Vagina (tissue), 2 donors: ENCODE measurements at regions not wholly inside any gene's neighbourhood (a gene's known extent, or its start where the extent isn't known, plus 50 kb on each side); places are given as distances from the start of the nearest gene placed in this dataset.

Experiments used
- DNase-seq, 2 donors: peaks; one replicate each; pipeline ENCODE4 v3.0.0-alpha.2; 2017; ENCODE audit errors: extremely low spot score in 2 of 2
- H3K27ac ChIP-seq: fragments of 200-600 bp; sonication (generic); one replicate; pipeline ENCODE4 v1.5.1; 2019
- H3K27me3 ChIP-seq: fragments of 200-600 bp; sonication (generic); one replicate; pipeline ENCODE4 v1.5.1; 2019
- H3K36me3 ChIP-seq, 2 donors: fragments of 200-600 bp; sonication (generic); one replicate each; pipeline ENCODE4 v1.5.1; 2017 to 2019
- H3K4me1 ChIP-seq: fragments of 200-600 bp; sonication (generic); one replicate; pipeline ENCODE4 v1.5.1; 2019
- H3K4me3 ChIP-seq, 2 donors: fragments of 200-600 bp; sonication (generic); 1 replicate in 1 of 2; 2 replicates in 1 of 2; pipeline ENCODE4 v1.5.1; 2016 to 2019
- H3K9me3 ChIP-seq: fragments of 200-600 bp; sonication (generic); one replicate; pipeline ENCODE4 v1.5.1; 2019
- POLR2A ChIP-seq, 2 donors: fragments of 450-650 bp; IDR thresholded peaks; one replicate each; pipeline ENCODE4 v1.6.1; 2017; ENCODE audit warnings: antibody characterized with exemption in 2 of 2, mild to moderate bottlenecking in 2 of 2, moderate library complexity in 2 of 2
- POLR2AphosphoS5 ChIP-seq, 2 donors: sonication (generic); formaldehyde crosslinking; IDR thresholded peaks; one replicate each; pipeline ENCODE4 v1.9.0; 2017; ENCODE audit warnings: antibody characterized with exemption in 2 of 2, mild to moderate bottlenecking in 2 of 2, low read depth in 1 of 2; ENCODE audit not compliant: insufficient read depth in 1 of 2
- intact Hi-C: fragments of 100-400 bp; cut with DNase I; formaldehyde crosslinking; loops from one replicate; pipeline ENCODE4 v1.15.1; 2023
- TF ChIP-seq, protein P1 (sequence below), 3 experiments: fragments of 450-650 bp in 2 of 3; fragments of 200-600 bp in 1 of 3; sonication (generic) in 1 of 3; IDR thresholded peaks; one replicate each; pipeline ENCODE4 v1.5.1; 2017 to 2019; ENCODE audit warnings: antibody characterized with exemption in 3 of 3, mild to moderate bottlenecking in 2 of 3, moderate library complexity in 2 of 3

DNA sequence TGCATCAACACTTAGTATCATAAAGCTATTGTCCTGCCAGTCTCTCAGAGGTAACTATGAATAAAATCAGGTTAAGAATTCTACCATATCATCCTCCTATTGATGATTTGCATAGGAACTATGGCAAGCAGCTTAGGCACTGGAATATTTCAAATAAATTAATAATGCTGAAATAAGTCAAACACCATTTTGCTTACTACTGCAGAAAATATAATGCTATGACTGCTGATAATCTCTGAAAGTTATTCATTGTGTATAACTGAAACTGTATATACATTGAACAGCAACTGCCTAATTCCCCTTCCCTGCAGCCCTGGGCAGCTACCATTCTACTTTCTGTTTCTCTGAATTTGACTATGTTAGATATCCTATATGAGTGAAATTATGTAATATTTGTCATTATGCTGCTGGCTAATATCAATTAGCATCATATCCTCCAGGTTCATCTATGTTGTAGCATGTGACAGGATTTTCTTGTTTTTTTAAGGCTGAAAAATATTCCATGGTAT is 318.8 kb upstream of the SGCG start:
- no peak overlapping the region for H3K4me3 ChIP-seq
- no peaks in the 10 kb centered on the region for H3K9me3 ChIP-seq
- TF ChIP-seq POLR2AphosphoS5 (IDR thresholded peaks at IDR 0.05; ENCODE audit: insufficient read depth in 1 of 2, low read depth in 1 of 2) (no peak), POLR2A (IDR thresholded peaks at IDR 0.05) (no peak)
- TF ChIP-seq, protein P1, sequence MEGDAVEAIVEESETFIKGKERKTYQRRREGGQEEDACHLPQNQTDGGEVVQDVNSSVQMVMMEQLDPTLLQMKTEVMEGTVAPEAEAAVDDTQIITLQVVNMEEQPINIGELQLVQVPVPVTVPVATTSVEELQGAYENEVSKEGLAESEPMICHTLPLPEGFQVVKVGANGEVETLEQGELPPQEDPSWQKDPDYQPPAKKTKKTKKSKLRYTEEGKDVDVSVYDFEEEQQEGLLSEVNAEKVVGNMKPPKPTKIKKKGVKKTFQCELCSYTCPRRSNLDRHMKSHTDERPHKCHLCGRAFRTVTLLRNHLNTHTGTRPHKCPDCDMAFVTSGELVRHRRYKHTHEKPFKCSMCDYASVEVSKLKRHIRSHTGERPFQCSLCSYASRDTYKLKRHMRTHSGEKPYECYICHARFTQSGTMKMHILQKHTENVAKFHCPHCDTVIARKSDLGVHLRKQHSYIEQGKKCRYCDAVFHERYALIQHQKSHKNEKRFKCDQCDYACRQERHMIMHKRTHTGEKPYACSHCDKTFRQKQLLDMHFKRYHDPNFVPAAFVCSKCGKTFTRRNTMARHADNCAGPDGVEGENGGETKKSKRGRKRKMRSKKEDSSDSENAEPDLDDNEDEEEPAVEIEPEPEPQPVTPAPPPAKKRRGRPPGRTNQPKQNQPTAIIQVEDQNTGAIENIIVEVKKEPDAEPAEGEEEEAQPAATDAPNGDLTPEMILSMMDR (IDR thresholded peaks at IDR 0.05), result no peak
- intact Hi-C loops, result no loop called here
- H3K27me3 ChIP-seq, result no peaks in the 10 kb centered on the region
- no peak for DNase-seq
- H3K36me3 ChIP-seq, result no peaks in the 10 kb centered on the region
- H3K27ac ChIP-seq, result no peak overlapping the region
- H3K4me1 ChIP-seq, result no peaks in the 10 kb centered on the region

DNA sequence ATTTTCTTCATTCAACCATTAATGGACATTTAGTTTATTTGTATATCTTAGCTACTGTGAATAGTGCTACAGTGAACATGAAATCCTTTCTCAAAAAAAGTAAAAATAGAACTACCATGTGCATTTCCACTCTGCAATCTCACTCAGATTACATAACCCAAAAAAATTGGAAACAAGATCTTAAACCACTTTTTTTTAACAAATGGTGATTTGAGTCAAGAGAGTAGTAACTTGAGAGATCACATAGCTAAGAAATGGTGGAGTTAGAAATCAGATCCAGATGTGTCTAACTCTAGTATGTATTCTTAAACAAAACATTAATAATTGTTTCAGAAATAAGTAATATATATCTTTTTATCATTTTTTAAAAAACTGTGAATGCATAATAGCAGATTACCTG is 318.3 kb upstream of the SGCG start:
- H3K27ac ChIP-seq, result no peak overlapping the region
- H3K36me3 ChIP-seq, result no peaks in the 10 kb centered on the region
- no peaks in the 10 kb centered on the region for H3K9me3 ChIP-seq
- no peak for TF ChIP-seq POLR2AphosphoS5 (IDR thresholded peaks at IDR 0.05; ENCODE audit: insufficient read depth in 1 of 2, low read depth in 1 of 2)
- TF ChIP-seq, protein P1 (IDR thresholded peaks at IDR 0.05), result no peak
- TF ChIP-seq POLR2A (IDR thresholded peaks at IDR 0.05), result no peak
- DNase-seq, result no peak
- no peaks in the 10 kb centered on the region for H3K27me3 ChIP-seq
- intact Hi-C loops, result no loop called here
- no peaks in the 10 kb centered on the region for H3K4me1 ChIP-seq
- no peak overlapping the region for H3K4me3 ChIP-seq

DNA sequence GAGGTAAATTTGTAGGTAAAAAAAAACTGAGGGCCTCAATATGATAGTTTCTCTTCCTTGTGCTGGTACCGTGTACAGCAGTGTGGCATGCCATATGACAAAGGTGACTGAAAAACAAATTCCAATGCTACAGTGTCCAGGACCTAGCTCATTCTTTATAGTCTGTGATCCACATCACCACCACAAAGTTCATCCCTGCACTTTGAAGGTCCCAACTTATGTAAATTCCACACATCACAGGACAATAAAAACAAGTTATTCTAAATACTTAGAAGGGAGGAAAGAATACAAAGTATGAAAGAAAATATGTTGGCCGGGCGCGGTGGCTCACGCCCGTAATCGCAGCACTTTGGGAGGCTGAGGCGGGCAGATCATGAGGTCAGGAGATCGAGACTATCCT is 314.6 kb upstream of the SGCG start:
- intact Hi-C loops, result no loop called here
- DNase-seq, result no peak
- Histone ChIP-seq H3K36me3 (no peaks in the 10 kb centered on the region), H3K4me1 (no peaks in the 10 kb centered on the region), H3K27me3 (no peaks in the 10 kb centered on the region), H3K4me3 (no peak overlapping the region), H3K27ac (no peak overlapping the region), H3K9me3 (no peaks in the 10 kb centered on the region)
- TF ChIP-seq POLR2AphosphoS5 (IDR thresholded peaks at IDR 0.05; ENCODE audit: insufficient read depth in 1 of 2, low read depth in 1 of 2) (no peak), POLR2A (IDR thresholded peaks at IDR 0.05) (no peak)
- TF ChIP-seq, protein P1 (IDR thresholded peaks at IDR 0.05), result no peak

DNA sequence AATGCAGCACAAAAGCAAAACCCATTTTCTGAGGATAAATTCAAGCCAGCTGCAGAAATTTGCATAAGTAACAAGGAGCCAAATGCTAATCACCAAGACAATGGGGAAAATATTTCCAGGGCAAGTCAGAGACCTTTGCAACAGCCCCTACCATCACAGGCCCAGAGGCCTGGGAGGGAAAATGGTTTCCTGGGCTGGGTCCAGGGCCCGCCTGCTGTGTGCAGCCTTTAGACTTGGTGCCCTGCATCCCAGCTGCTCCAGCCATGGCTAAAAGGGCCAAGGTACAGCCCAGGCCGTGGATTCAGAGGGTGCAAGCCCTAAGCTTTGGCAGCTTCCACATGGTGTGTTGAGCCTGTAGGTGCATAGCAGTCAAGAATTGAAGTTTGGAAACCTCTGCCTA is 309.5 kb upstream of the SGCG start:
- H3K27ac ChIP-seq, result no peak overlapping the region
- no peaks in the 10 kb centered on the region for H3K27me3 ChIP-seq
- no peaks in the 10 kb centered on the region for H3K4me1 ChIP-seq
- TF ChIP-seq, protein P1 (IDR thresholded peaks at IDR 0.05), result no peak
- TF ChIP-seq POLR2A (IDR thresholded peaks at IDR 0.05) (no peak), POLR2AphosphoS5 (IDR thresholded peaks at IDR 0.05; ENCODE audit: insufficient read depth in 1 of 2, low read depth in 1 of 2) (no peak)
- no peak for DNase-seq
- H3K36me3 ChIP-seq, result no peaks in the 10 kb centered on the region
- no peaks in the 10 kb centered on the region for H3K9me3 ChIP-seq
- intact Hi-C loops, result no loop called here
- no peak overlapping the region for H3K4me3 ChIP-seq

DNA sequence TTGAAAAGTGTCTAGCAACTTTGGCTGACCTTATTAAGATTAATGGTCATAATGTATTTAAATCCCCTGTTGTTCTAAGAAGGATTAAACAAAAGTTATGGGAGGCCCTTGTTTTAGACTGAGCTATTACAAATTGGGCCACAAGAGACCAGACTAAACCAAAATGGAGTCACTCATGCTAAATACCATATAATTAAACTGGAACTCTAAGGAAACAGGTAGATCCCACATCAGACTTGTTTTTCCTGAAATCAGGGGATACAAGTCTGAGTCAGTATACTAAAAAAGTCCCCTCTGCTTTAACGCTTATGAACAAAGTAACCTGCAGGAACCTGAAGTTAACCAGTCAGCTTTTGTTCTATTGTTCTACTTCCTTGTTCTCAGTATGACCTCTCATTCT is 305.9 kb upstream of the SGCG start:
- intact Hi-C loops, result no loop called here
- no peak overlapping the region for H3K27ac ChIP-seq
- DNase-seq, result no peak
- no peaks in the 10 kb centered on the region for H3K36me3 ChIP-seq
- H3K4me3 ChIP-seq, result no peak overlapping the region
- no peaks in the 10 kb centered on the region for H3K4me1 ChIP-seq
- H3K9me3 ChIP-seq, result no peaks in the 10 kb centered on the region
- TF ChIP-seq POLR2A (IDR thresholded peaks at IDR 0.05), result no peak
- TF ChIP-seq, protein P1 (IDR thresholded peaks at IDR 0.05), result no peak
- no peaks in the 10 kb centered on the region for H3K27me3 ChIP-seq
